NCI-H1417 (cell line): ENCODE measurements at regions not wholly inside any gene's neighbourhood (a gene's known extent, or its start where the extent isn't known, plus 50 kb on each side); places are given as distances from the start of the nearest gene placed in this dataset.

ENCODE experiments used
- DNase-seq, 3 experiments: peaks; one replicate each; lab custom pipeline; 2025; lab: John Stamatoyannopoulos, UW

- DNase-seq, result no peak
Measured at GRCh38 chr6:105850261-105851112, 235.6 kb upstream of the PRDM1 start.

GRCh38 chr6:105849746-105850145 is 236.4 kb upstream of the PRDM1 start:
- DNase-seq, result no peak

DNA sequence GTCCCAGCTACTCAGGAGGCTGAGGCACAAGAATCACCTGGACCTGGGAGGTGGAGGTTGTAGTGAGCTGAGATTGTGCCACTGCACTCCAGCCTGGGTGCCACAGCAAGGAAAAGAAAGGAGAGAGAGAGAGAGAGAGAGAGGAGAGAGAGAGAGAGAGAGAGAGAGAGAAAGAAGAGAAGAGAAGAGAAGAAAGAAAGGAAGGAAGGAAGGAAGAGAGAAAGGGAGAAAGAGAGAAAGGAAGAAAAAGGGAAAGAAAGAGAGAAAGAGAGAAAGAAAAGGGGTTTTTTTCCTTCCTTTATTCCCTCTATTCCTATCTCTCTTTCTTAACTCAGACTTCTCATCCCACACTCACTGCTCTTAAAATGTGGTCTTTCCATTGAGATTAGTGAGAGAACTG is 238.7 kb upstream of the PRDM1 start:
- DNase-seq, result no peak

- no peak for DNase-seq
Measured at GRCh38 chr6:105844275-105844883, 241.8 kb upstream of the PRDM1 start.

DNA sequence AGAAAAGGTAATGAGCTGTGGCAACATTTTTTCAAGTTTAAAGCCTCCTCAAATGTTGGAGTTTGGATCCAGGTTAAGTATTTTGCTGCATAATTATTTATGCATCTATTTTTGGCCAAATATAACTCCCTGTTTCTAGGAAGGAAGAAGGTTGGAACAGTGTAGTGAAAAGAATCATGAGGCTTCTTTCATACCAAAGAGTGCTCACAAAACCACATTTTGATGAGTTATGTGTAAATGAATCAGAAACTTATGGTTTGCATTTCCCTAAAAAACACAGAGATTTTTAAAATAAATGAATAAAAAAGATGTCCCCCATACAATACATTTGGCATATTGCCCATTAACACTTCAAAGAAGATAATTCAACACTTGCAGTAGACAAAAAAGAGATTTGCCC is 246.9 kb upstream of the PRDM1 start:
- DNase-seq, result no peak

- no peak for DNase-seq
Measured at GRCh38 chr6:105838171-105838570, 248.0 kb upstream of the PRDM1 start.

DNA sequence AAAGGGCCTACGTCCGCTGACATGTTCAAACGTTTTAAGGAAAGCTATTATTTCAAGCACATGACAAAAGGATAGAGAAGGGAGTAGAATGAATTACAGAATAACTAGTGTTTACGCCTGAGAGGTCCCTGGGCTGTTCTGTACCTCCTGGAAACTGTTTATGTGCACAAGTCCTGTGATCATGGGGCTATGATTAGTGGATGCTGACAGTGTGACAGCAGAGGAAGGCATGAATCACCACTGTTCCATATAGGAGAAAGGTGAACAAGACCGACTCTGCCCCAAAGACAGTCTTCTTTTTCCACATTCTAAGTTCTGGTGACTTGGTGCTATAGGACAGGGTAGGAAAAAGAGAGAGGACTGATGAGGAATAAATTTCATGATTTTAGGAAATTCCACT is 249.2 kb upstream of the PRDM1 start:
- no peak for DNase-seq

- no peak for DNase-seq
Measured at GRCh38 chr6:105836379-105836778, 249.8 kb upstream of the PRDM1 start.

DNA sequence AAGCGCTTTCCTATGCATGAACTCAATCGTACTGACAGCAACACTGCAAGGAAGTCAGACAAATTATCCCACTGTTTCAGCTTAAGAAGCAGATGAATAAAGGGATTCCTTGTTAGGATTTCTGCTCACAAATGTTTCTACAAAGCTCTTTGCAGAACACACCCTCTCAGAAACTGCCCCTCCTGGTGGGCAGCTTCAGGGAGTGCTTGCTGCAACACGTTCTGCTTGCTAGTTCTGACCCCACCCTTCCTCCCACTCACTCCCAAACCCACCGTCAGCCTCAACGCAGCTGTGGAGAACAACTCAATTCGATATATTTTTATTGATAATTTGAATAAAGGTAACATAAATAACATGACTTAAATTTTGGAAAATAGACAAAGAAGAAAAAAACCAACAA is 250.8 kb upstream of the PRDM1 start:
- DNase-seq, result peak in 2 of 3 experiments; percentile 13 to 34

DNA sequence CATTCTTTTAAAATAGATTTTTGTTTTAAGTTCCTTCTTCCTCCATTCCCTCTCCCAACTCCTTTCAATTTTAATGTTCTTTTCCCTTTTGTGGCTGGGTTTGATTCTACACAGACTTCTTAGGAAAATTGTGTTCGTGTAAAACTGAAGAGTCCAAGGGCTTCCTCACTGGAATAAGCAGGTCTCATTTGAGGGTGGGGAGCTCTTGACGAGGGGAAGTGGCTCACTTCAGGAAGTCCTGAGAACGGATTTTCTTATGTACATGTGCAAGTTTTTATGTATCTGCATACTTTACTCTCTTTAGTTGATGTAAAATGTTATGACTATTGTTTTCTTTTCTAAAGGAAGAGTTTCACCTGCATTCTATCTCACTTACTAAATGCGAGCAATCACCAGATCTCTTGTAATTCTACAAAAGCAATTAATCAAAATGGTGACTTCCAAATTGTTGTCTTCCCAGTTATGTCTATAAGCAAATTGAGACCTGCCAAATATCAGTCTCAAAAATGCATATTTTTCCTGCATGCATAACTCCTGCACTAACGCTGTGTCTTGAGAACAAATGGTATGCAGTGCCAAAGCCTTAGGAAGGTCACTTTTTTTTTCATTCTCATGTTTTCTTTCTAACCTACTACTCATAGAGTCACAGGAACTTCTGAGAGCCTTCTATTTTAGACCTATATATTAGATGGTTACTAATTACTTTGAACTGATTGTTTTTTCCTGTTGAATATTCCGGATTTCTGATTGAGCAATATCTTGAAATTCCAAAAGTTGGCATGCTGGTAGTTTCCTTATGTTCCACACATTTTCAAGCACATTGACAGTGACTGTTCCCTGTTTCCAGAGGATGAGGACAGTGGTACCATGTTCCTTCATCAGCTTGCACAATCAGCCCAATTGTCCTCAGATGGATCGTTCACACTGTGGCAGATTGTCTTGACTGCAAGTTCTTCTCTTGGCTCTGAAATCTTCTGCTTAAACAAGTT is 251.9 kb upstream of the PRDM1 start:
- DNase-seq, result no peak

- DNase-seq, result no peak
Measured at GRCh38 chr6:105832313-105832761, 253.8 kb upstream of the PRDM1 start.

DNA sequence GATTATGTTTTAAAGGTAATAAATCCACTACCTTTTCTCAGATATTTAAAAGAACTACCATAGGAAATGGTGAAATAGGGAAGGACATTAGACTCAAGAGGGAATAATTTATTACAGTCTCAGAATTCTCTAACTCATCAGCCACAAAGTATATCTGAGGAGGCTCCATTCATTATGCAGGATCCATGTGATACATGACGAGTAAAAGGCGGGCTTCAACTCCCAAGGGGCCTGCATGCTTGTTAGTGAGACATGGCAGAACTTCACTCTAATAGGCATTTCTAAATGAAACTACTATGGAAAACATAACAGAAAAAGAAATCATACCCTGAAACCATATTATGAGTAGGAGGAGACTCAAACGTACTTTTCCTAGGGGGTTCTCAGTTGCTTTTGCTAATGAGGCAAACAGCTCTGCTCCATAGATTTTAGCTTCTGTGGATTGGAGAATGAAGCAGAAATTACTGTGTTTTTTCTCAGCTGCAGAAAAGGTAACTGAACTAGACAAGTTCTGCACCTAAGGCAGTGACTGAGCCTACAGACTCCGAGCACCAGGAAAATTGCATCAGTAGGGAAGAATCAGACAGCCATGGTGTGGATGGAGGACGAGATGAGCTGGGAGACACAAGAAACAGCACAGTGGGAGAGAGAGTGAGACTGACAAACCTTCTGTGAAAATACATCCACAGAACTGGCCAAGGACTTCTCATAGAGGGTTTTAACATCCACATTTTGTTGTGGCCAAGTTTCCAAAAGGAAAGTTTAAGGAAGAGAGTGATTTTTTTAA is 254.6 kb upstream of the PRDM1 start:
- DNase-seq, result peak in 1 of 3 experiments; percentile 21

GRCh38 chr6:105825210-105825609 is 260.9 kb upstream of the PRDM1 start:
- no peak for DNase-seq

GRCh38 chr6:105824732-105825131 is 261.4 kb upstream of the PRDM1 start:
- DNase-seq, result no peak

- DNase-seq, result no peak
Measured at GRCh38 chr6:105821777-105822176, 264.4 kb upstream of the PRDM1 start.

GRCh38 chr6:105821027-105821426 is 265.1 kb upstream of the PRDM1 start:
- DNase-seq, result no peak

GRCh38 chr6:105819745-105820144 is 266.4 kb upstream of the PRDM1 start:
- no peak for DNase-seq

- DNase-seq, result no peak
Measured at GRCh38 chr6:105818505-105818904, 267.6 kb upstream of the PRDM1 start.

DNA sequence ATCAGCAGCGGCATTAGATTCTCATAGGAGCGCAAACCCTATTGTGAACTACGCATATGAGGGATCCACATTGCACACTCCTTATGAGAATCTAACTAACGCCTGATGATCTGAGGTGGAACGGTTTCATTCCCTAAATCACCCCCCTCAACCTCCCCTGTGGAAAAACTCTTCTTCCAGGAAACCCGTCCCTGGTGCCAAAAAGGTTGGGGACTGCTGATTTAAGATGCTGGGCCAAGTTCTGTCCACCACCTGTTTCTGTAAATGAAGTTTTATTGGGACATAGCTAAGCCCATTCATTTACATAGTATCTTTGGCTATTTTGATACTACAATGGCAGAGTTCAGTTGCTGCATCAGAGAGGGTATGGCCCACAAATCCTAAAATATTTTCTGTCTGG is 268.2 kb upstream of the PRDM1 start:
- no peak for DNase-seq

GRCh38 chr6:105817370-105817769 is 268.8 kb upstream of the PRDM1 start:
- DNase-seq, result peak in 2 of 3 experiments; percentile 6 to 21

DNA sequence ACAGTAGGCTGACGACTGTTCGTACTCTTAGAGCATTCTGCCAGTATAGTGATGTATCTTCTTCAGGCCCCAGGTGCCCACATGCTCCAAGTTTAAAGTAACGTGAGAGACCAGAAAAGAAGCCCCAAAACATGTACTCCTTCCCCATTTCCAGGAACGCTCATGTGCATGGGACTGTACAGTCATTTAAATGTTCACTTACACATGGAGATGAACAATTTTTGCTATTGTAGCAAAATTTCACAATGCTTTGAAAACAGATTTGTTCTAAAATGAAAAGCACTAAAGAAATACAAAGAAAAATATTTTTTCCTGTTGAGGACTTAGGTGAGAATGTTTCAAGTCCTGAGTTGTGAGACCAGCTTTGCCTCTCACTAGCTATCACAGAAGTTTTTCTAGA is 269.3 kb upstream of the PRDM1 start:
- DNase-seq, result no peak
